ENCODE measurements at regions not wholly inside any gene's neighbourhood (a gene's known extent, or its start where the extent isn't known, plus 50 kb on each side); places are given as distances from the start of the nearest gene placed in this dataset.

- H4K20me1 ChIP-seq (ENCODE audit: insufficient read depth), result no peaks in the 10 kb centered on the region
- no peaks in the 10 kb centered on the region for H3K27me3 ChIP-seq (ENCODE audit: insufficient read depth, low read depth, low read length)
- no peak overlapping the region for H3K9ac ChIP-seq (ENCODE audit: low read length)
- no peak overlapping the region for H2AFZ ChIP-seq (ENCODE audit: low read depth, low read length)
- H3K27ac ChIP-seq (ENCODE audit: low read length), result no peak overlapping the region
- no peak overlapping the region for H3K4me3 ChIP-seq (ENCODE audit: low read length)
- H3F3A ChIP-seq (ENCODE audit: insufficient read depth, low read length, poor library complexity, severe bottlenecking), result no peaks in the 10 kb centered on the region
- H3K9me2 ChIP-seq (ENCODE audit: insufficient read depth, low read length), result no peaks in the 10 kb centered on the region
- no peaks in the 10 kb centered on the region for H3K9me3 ChIP-seq (ENCODE audit: low read length)
- no peak overlapping the region for H3K4me2 ChIP-seq (ENCODE audit: low read length)
- no peak for TF ChIP-seq TAF1 (IDR thresholded peaks at IDR 0.05; ENCODE audit: low read depth)
- TF ChIP-seq POLR2AphosphoS5 (IDR thresholded peaks at IDR 0.05), result no peak
- no peak for TF ChIP-seq CTCF (IDR thresholded peaks at IDR 0.05; ENCODE audit: poor library complexity, severe bottlenecking)
- H3K79me2 ChIP-seq (replicated peaks; ENCODE audit: insufficient read depth, low read length), result no peaks in the 10 kb centered on the region
- H3K36me3 ChIP-seq (ENCODE audit: insufficient read depth, low read length), result no peaks in the 10 kb centered on the region
Observed at GRCh38 chr17:14621826-14622614, 321.1 kb downstream of the HS3ST3B1 start.

DNA sequence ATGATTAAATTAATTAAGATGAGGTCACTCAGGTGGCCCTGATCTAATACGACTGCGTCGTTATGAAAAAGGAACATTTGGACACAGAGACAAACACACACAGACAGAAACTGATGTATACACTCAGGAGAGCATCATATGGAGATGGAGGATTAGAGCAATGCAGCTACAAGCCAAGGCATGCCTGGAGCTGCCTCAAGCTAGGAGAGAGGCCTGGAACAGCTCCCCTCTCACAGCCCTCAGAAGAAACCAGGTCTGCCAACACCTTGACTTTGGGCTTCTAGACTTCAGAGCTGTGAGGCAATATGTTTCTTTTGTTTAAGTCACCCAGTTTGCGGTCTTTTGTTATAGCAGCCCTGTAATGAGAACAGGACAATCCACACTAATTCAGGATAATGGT lies 318.9 kb downstream of the HS3ST3B1 start:
- Histone ChIP-seq H2AFZ (ENCODE audit: low read depth, low read length) (no peak overlapping the region), H3K36me3 (ENCODE audit: insufficient read depth, low read length) (no peaks in the 10 kb centered on the region), H3K4me2 (ENCODE audit: low read length) (no peak overlapping the region), H3K9ac (ENCODE audit: low read length) (no peak overlapping the region), H3K9me2 (ENCODE audit: insufficient read depth, low read length) (no peaks in the 10 kb centered on the region), H3K9me3 (ENCODE audit: low read length) (no peaks in the 10 kb centered on the region), H4K20me1 (ENCODE audit: insufficient read depth) (no peaks in the 10 kb centered on the region), H3K27me3 (ENCODE audit: insufficient read depth, low read depth, low read length) (no peaks in the 10 kb centered on the region), H3K27ac (ENCODE audit: low read length) (no peak overlapping the region), H3K4me3 (ENCODE audit: low read length) (no peak overlapping the region), H3F3A (ENCODE audit: insufficient read depth, low read length, poor library complexity, severe bottlenecking) (no peaks in the 10 kb centered on the region), H3K79me2 (replicated peaks; ENCODE audit: insufficient read depth, low read length) (no peaks in the 10 kb centered on the region)
- TF ChIP-seq TAF1 (IDR thresholded peaks at IDR 0.05; ENCODE audit: low read depth) (no peak), RAD21 (conservative IDR thresholded peaks at IDR 0.05) (no peak), EZH2 (IDR thresholded peaks at IDR 0.05; ENCODE audit: borderline replicate concordance, insufficient read depth, low read length, poor library complexity, severe bottlenecking) (no peak), CTCF (IDR thresholded peaks at IDR 0.05; ENCODE audit: poor library complexity, severe bottlenecking) (no peak)

DNA sequence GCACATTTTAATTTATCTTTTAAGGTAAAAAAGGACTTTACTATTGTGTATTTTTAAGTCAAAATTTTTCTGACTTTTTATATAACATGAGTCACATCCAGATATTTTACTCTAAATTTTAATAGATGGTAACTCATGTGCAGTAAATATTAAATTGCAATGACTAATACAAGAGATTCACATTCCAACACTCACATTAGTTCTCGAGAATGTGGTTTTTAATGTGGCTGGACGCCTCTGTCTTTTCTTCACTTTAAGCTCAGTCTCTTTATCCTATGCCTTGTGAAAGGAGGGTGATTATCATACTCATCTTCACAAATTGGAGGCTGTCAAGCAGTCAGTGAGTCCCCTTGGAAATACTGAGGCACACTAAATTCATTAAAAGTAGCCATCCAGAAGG lies 315.6 kb downstream of the HS3ST3B1 start:
- Histone ChIP-seq H3K36me3 (ENCODE audit: insufficient read depth, low read length) (no peaks in the 10 kb centered on the region), H2AFZ (ENCODE audit: low read depth, low read length) (no peak overlapping the region), H3K27me3 (ENCODE audit: insufficient read depth, low read depth, low read length) (no peaks in the 10 kb centered on the region), H3F3A (ENCODE audit: insufficient read depth, low read length, poor library complexity, severe bottlenecking) (no peaks in the 10 kb centered on the region), H3K9ac (ENCODE audit: low read length) (no peak overlapping the region), H4K20me1 (ENCODE audit: insufficient read depth) (no peaks in the 10 kb centered on the region), H3K4me2 (ENCODE audit: low read length) (no peak overlapping the region), H3K9me2 (ENCODE audit: insufficient read depth, low read length) (no peaks in the 10 kb centered on the region), H3K9me3 (ENCODE audit: low read length) (peaks cover 3% of the 10 kb centered on the region), H3K79me2 (replicated peaks; ENCODE audit: insufficient read depth, low read length) (no peaks in the 10 kb centered on the region), H3K27ac (ENCODE audit: low read length) (no peak overlapping the region), H3K4me3 (ENCODE audit: low read length) (no peak overlapping the region)
- TF ChIP-seq, protein P1, sequence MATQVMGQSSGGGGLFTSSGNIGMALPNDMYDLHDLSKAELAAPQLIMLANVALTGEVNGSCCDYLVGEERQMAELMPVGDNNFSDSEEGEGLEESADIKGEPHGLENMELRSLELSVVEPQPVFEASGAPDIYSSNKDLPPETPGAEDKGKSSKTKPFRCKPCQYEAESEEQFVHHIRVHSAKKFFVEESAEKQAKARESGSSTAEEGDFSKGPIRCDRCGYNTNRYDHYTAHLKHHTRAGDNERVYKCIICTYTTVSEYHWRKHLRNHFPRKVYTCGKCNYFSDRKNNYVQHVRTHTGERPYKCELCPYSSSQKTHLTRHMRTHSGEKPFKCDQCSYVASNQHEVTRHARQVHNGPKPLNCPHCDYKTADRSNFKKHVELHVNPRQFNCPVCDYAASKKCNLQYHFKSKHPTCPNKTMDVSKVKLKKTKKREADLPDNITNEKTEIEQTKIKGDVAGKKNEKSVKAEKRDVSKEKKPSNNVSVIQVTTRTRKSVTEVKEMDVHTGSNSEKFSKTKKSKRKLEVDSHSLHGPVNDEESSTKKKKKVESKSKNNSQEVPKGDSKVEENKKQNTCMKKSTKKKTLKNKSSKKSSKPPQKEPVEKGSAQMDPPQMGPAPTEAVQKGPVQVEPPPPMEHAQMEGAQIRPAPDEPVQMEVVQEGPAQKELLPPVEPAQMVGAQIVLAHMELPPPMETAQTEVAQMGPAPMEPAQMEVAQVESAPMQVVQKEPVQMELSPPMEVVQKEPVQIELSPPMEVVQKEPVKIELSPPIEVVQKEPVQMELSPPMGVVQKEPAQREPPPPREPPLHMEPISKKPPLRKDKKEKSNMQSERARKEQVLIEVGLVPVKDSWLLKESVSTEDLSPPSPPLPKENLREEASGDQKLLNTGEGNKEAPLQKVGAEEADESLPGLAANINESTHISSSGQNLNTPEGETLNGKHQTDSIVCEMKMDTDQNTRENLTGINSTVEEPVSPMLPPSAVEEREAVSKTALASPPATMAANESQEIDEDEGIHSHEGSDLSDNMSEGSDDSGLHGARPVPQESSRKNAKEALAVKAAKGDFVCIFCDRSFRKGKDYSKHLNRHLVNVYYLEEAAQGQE (IDR thresholded peaks at IDR 0.05; ENCODE audit: borderline replicate concordance), result no peak
- TF ChIP-seq POLR2AphosphoS5 (IDR thresholded peaks at IDR 0.05), result no peak
- no peak for TF ChIP-seq MXI1 (conservative IDR thresholded peaks at IDR 0.05; ENCODE audit: poor library complexity, severe bottlenecking)
- no peak for TF ChIP-seq CTCF (IDR thresholded peaks at IDR 0.05; ENCODE audit: poor library complexity, severe bottlenecking)
- no peak for TF ChIP-seq EP300 (conservative IDR thresholded peaks at IDR 0.05; ENCODE audit: poor library complexity, severe bottlenecking)
- no peak for TF ChIP-seq TAF1 (IDR thresholded peaks at IDR 0.05; ENCODE audit: low read depth)
- no peak for TF ChIP-seq SMC3 (conservative IDR thresholded peaks at IDR 0.05; ENCODE audit: poor library complexity)
- no peak for TF ChIP-seq EZH2 (IDR thresholded peaks at IDR 0.05; ENCODE audit: borderline replicate concordance, insufficient read depth, low read length, poor library complexity, severe bottlenecking)
- no peak for TF ChIP-seq RAD21 (conservative IDR thresholded peaks at IDR 0.05)

Data from neural cell (in vitro differentiated cells).